Small intestine (tissue), 7 donors: ENCODE measurements at regions not wholly inside any gene's neighbourhood (a gene's known extent, or its start where the extent isn't known, plus 50 kb on each side); places are given as distances from the start of the nearest gene placed in this dataset.

Experiments used
- DNase-seq, 2 donors: peaks; one replicate each; pipeline versions ENCODE4 v3.0.0 to v3.0.0-alpha.2; 2013
- FAIRE-seq: peaks from 2 replicates; lab custom pipeline; 2012; peaks lifted over from hg19 to GRCh38; lab: Jason Lieb, UNC
- H3K27ac ChIP-seq, 3 donors: one replicate each; pipeline ENCODE4 v1.5.1; 2013; ENCODE audit warnings: low read length in 2 of 3, mild to moderate bottlenecking in 2 of 3, control low read depth in 1 of 3, inconsistent platforms in 1 of 3, low read depth in 1 of 3, moderate library complexity in 1 of 3
- H3K27me3 ChIP-seq, 3 donors: one replicate each; pipeline ENCODE4 v1.6.1; 2013; ENCODE audit warnings: low read length in 3 of 3, inconsistent platforms in 1 of 3; ENCODE audit not compliant: control insufficient read depth in 3 of 3, insufficient read depth in 3 of 3
- H3K36me3 ChIP-seq, 3 donors: one replicate each; pipeline ENCODE4 v1.6.1; 2013; ENCODE audit warnings: low read length in 3 of 3, inconsistent platforms in 1 of 3, low read depth in 1 of 3, mild to moderate bottlenecking in 1 of 3, moderate library complexity in 1 of 3; ENCODE audit not compliant: control insufficient read depth in 3 of 3, insufficient read depth in 2 of 3
- H3K4me1 ChIP-seq, 3 donors: one replicate each; pipeline ENCODE4 v1.6.1; 2013; ENCODE audit warnings: low read length in 2 of 3, inconsistent platforms in 1 of 3, low read depth in 1 of 3, mild to moderate bottlenecking in 1 of 3, moderate library complexity in 1 of 3; ENCODE audit not compliant: control insufficient read depth in 3 of 3, insufficient read depth in 2 of 3
- H3K4me3 ChIP-seq, 3 donors: one replicate each; pipeline ENCODE4 v1.5.1; 2013; ENCODE audit warnings: low read length in 3 of 3, control low read depth in 1 of 3, inconsistent platforms in 1 of 3, low read depth in 1 of 3, mild to moderate bottlenecking in 1 of 3, moderate library complexity in 1 of 3
- H3K9me3 ChIP-seq, 2 donors: one replicate each; pipeline ENCODE4 v1.6.1; 2013; ENCODE audit warnings: low read depth in 1 of 2, low read length in 1 of 2; ENCODE audit not compliant: control insufficient read depth in 2 of 2, insufficient read depth in 1 of 2
- WGBS, 3 donors: extraction: QIAGEN DNeasy Blood & Tissue Kit; methylation state at CpG; one replicate each; pipeline ENCODE4 v1.1.7; 2013; 5-methylcytosine and 5-hydroxymethylcytosine counted together
- donor health status: healthy with polysubstance abuse.
- donor health status: control.
- donor health status: control.
- donor health status: Bipolar disorder and iron deficiency.
- donor health status: healthy.

DNA sequence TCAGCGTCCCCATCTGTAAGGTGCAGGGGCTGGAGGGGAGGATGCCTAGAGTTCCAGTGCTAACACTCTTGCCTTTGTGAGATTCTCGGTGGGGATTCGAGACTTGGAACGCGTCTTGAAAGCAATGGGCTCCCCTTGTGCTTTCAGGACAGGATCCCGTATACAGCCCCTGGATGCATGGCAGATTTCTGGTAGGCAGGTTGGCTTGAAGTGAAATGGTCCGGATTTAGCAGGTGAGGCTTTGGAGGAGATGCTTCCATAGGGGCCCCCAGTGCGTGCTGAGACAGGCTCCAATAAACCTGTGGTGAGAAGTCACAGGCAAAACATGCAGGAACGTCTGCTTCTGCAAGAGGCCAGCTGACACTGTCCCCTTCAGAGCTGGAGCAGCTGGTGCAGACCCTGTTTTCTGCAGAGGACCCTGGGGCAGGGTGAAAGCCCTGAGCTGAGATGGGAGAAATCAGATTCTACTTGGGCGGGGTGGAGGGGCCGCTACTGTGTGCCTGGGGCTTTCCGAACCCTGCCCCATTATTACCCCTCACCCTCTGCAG, 270.4 kb downstream of the PTPRU start:
- H3K27ac ChIP-seq, result no peak overlapping the region
- H3K4me3 ChIP-seq, result no peak overlapping the region
- 81 to 83% (median 81%) methylated on average over 12 of the region's 12 CpGs for WGBS, 3 donors
- H3K36me3 ChIP-seq, result no peaks in the 10 kb centered on the region
- DNase-seq (no peak), FAIRE-seq (no peak)
- H3K9me3 ChIP-seq, result no peaks in the 10 kb centered on the region
- peaks cover 0 to 6% (median 4%) of the 10 kb centered on the region in 3 donors for H3K27me3 ChIP-seq
- H3K4me1 ChIP-seq, result no peaks in the 10 kb centered on the region

DNA sequence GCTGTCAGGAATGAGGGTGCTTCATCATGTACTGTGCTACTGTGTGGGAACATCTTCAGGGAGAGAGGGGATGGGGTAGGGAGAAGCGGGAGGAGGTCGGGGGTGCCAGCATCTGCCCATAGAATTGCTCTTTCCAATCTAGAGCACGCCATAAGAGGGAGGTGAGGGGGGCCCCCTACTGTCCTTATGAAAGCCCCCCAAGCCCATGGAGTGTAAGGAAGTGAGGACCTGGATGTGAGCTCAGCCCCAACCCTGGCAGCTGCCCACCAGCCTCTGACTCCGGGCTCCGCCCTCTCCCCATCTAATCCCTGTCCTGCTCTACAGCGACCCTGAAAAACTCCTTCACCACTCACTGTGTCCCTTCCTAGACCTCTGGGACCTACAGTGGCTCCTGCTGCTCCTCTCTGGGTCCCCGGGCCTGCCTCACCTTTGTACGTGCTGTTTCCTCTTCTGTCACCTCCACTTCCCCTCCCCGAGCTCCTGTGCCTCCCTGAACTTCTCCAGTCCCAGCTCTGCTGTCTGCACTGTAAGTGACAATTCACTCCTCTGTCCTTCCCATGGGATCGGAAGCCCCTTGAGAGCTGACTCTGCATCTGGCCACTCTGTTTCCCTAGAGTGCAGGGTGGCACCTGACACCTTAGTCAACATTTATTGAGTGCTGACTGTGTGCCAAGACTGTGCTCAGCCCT, 269.4 kb downstream of the PTPRU start:
- 65 to 77% (median 67%) methylated on average over 10 of the region's 10 CpGs for WGBS, 3 donors
- DNase-seq (no peak), FAIRE-seq (no peak)
- H3K4me3 ChIP-seq, result no peak overlapping the region
- H3K27ac ChIP-seq, result no peak overlapping the region
- peaks cover 0 to 6% (median 0%) of the 10 kb centered on the region in 3 donors for H3K27me3 ChIP-seq
- no peaks in the 10 kb centered on the region for H3K36me3 ChIP-seq
- H3K4me1 ChIP-seq, result no peaks in the 10 kb centered on the region
- no peaks in the 10 kb centered on the region for H3K9me3 ChIP-seq

DNA sequence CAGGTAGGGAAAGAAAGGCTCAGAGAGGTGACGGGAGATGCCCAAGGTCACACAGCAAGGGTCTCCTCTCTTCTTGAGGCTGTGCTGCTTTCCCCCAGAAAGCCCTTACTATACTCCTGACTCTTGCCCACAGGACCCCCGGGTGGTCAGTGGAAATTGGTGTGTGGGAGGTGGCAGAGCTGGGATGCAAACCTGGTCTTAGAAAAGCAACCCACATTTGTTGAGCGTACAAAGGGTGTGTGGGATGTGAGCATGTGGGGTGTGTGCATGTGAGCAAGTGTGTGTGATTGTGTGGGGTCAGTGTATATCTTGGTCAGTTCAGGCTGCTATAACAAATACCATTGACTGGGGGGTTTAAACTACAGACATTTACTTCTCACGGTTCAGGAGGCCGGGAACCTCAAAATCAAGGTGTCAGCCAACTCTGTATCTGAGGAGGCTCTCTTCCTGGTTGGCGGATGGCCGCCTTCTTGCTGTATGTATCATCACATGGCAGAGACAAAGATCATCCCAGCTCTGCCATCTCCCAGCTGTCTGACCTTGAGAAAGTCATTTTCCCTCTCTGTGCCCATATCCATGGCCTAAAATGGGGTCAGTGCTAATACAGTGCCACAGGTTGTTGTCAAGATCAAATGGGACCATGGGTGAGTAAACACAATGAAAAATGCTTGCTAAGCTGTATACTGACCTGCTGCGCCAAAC, 268.5 kb downstream of the PTPRU start:
- peaks cover 0 to 6% (median 0%) of the 10 kb centered on the region in 3 donors for H3K27me3 ChIP-seq
- H3K9me3 ChIP-seq, result no peaks in the 10 kb centered on the region
- 86 to 88% (median 87%) methylated on average over 8 of the region's 8 CpGs for WGBS, 3 donors
- no peak for FAIRE-seq
- H3K27ac ChIP-seq, result no peak overlapping the region
- no peak for DNase-seq
- no peaks in the 10 kb centered on the region for H3K4me1 ChIP-seq
- no peak overlapping the region for H3K4me3 ChIP-seq
- H3K36me3 ChIP-seq, result no peaks in the 10 kb centered on the region

DNA sequence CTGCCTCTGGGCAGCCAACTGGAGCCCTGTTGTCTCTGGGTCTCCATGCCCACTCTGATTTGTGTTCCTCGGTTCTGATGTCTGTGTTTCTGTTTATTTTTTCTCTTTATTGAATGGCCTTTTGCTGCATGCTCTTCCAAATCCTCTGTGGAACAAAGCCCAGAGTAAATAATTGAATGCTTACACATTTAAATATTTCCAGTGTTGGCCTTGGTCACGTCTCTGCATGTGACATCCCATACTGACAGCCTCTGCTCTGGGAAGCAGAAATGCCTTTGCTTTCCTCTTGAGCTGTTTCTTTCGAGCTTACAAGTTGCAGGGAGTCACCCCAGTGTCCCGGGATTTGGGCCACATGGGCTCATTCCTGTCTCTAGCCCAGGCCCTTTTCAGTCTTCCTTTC, 267.9 kb downstream of the PTPRU start:
- no peak for FAIRE-seq
- no peaks in the 10 kb centered on the region for H3K4me1 ChIP-seq
- no peaks in the 10 kb centered on the region for H3K9me3 ChIP-seq
- no peak overlapping the region for H3K27ac ChIP-seq
- no peaks in the 10 kb centered on the region for H3K36me3 ChIP-seq
- no peak overlapping the region for H3K4me3 ChIP-seq
- DNase-seq, result no peak
- peaks cover 0 to 6% (median 0%) of the 10 kb centered on the region in 3 donors for H3K27me3 ChIP-seq
- 34 to 47% (median 41%) methylated on average over 4 of the region's 4 CpGs for WGBS, 3 donors

GRCh38 chr1:29502911-29503840, 266.9 kb downstream of the PTPRU start:
- Histone ChIP-seq H3K27me3 (peaks cover 0 to 6% (median 0%) of the 10 kb centered on the region in 3 donors), H3K9me3 (no peaks in the 10 kb centered on the region), H3K36me3 (no peaks in the 10 kb centered on the region), H3K4me3 (no peak overlapping the region), H3K4me1 (no peaks in the 10 kb centered on the region), H3K27ac (no peak overlapping the region)
- no peak for DNase-seq
- no peak for FAIRE-seq
- 48 to 60% (median 59%) methylated on average over 12 of the region's 12 CpGs for WGBS, 3 donors

DNA sequence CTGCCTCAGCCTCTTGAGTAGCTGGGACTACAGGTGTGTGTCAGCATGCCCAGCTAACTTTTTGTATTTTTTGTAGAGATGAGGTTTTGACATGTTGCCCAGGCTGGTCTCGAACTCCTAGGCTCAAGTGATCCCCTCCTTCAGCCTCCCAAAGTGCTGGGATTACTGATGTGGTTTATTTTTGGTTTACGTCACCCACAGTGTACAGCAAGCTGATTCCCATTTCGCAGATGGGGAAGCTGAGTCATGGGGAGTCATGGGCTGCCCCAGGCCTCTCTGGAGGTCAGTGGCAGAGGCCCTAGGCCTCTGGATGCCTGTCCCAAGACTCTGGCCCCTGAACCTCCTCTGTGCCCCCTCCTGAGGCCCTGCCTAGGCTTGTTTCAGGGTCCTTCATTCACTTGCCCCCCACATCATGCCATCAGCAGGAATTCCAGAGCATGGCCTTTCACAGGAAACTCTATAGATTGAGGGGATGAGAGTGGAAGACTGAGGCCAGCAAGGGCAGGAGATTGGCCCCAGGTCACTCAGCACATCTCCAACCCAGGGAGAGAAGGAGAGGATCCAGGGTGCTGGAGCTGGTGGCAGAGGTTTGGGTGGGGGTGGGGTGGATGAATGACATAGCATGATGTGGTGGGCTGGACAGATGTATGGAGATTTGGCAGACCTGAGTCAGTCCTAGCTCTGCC, 266.0 kb downstream of the PTPRU start:
- no peaks in the 10 kb centered on the region for H3K36me3 ChIP-seq
- H3K9me3 ChIP-seq, result no peaks in the 10 kb centered on the region
- H3K4me1 ChIP-seq, result no peaks in the 10 kb centered on the region
- WGBS, 3 donors, result 47 to 87% (median 76%) methylated on average over 3 of the region's 3 CpGs
- H3K27me3 ChIP-seq, result peaks cover 0 to 3% (median 0%) of the 10 kb centered on the region in 3 donors
- FAIRE-seq (no peak), DNase-seq (no peak)
- no peak overlapping the region for H3K27ac ChIP-seq
- H3K4me3 ChIP-seq, result no peak overlapping the region

GRCh38 chr1:29501227-29501976, 265.1 kb downstream of the PTPRU start:
- no peak for FAIRE-seq
- peaks cover 0 to 3% (median 0%) of the 10 kb centered on the region in 3 donors for H3K27me3 ChIP-seq

More at GRCh38 chr1:29501227-29501976, 265.1 kb downstream of the PTPRU start:
- DNase-seq, result no peak
- H3K36me3 ChIP-seq, result no peaks in the 10 kb centered on the region
- no peak overlapping the region for H3K27ac ChIP-seq
- H3K4me3 ChIP-seq, result no peak overlapping the region
- peaks cover 0 to 4% of the 10 kb centered on the region in 2 donors for H3K9me3 ChIP-seq
- H3K4me1 ChIP-seq, result no peaks in the 10 kb centered on the region
- WGBS, 3 donors, result 25 to 34% (median 26%) methylated on average over 8 of the region's 8 CpGs
